MM.1S (cell line): ENCODE measurements at regions not wholly inside any gene's neighbourhood (a gene's known extent, or its start where the extent isn't known, plus 50 kb on each side); places are given as distances from the start of the nearest gene placed in this dataset.

Experiments used
- EZH2 ChIP-seq: fragments of 300-600 bp; sonication (generic); optimal IDR thresholded peaks from 2 replicates; pipeline ENCODE3; 2017; ENCODE audit warnings: low read depth, mild to moderate bottlenecking, antibody characterized with exemption, low read length, mixed read lengths
- TF ChIP-seq, protein P1 (sequence below): fragments of 300-600 bp; sonication (generic); IDR thresholded peaks from 2 replicates; pipeline ENCODE4 v1.5.1; 2016; ENCODE audit warnings: antibody characterized with exemption, low read length, mixed read lengths

DNA sequence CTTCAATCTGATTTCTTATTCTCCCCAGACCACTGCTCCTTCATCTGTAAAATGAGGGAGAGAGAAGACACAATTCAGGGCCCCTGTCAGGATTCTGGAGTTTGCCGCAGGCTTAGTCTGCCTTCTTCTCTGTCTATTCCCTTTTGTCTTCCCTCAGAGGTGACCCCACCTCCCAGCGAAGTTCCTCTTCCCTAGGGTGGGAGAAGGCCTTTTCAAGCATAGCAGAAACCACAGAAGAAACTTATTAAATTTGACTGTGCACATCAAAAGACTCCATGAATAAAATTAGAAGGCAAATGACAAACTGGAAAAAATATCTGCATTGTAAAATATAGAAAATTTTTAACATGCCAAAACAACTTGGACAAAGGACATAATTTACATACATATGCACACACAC lies 148.8 kb downstream of the HNRNPD start:
- no peak for TF ChIP-seq EZH2
- TF ChIP-seq, protein P1, sequence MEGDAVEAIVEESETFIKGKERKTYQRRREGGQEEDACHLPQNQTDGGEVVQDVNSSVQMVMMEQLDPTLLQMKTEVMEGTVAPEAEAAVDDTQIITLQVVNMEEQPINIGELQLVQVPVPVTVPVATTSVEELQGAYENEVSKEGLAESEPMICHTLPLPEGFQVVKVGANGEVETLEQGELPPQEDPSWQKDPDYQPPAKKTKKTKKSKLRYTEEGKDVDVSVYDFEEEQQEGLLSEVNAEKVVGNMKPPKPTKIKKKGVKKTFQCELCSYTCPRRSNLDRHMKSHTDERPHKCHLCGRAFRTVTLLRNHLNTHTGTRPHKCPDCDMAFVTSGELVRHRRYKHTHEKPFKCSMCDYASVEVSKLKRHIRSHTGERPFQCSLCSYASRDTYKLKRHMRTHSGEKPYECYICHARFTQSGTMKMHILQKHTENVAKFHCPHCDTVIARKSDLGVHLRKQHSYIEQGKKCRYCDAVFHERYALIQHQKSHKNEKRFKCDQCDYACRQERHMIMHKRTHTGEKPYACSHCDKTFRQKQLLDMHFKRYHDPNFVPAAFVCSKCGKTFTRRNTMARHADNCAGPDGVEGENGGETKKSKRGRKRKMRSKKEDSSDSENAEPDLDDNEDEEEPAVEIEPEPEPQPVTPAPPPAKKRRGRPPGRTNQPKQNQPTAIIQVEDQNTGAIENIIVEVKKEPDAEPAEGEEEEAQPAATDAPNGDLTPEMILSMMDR: no peak
